T-cell (primary cell): ENCODE measurements at regions not wholly inside any gene's neighbourhood (a gene's known extent, or its start where the extent isn't known, plus 50 kb on each side); places are given as distances from the start of the nearest gene placed in this dataset.

Experiments used
- ATAC-seq, 4 experiments: fragments of 200-7000 bp in 3 of 4; fragments of 150-1000 bp in 1 of 4; cut with Tn5 transposase; replicated peaks in 1 of 4; 1 replicate in 3 of 4; 2 replicates in 1 of 4; pipeline ENCODE4 v1.10.0; 2021; ENCODE audit warnings: moderate library complexity in 3 of 4, mild to moderate bottlenecking in 2 of 4, moderate number of reproducible peaks in 1 of 4
- CTCF ChIA-PET, 2 donors: fragments of 300-600 bp; sonication (Branson Sonifier 250); formaldehyde crosslinking; loops; one replicate each; lab custom pipeline; 2022; ENCODE audit warnings: antibody characterized with exemption in 2 of 2; lab: Charles Lee
- POLR2A ChIA-PET, 2 donors: fragments of 300-600 bp; sonication (Branson Sonifier 250); formaldehyde crosslinking; loops; one replicate each; lab custom pipeline; 2022; ENCODE audit warnings: antibody characterized with exemption in 2 of 2; lab: Charles Lee
- DNase-seq, 35 experiments: peaks; one replicate each; pipeline versions ENCODE4 v3.0.0 to v3.0.0-alpha.2; 2013 to 2023
- H3K27ac ChIP-seq: one replicate; pipeline ENCODE4 v1.5.1; 2013; ENCODE audit warnings: low read length
- H3K27me3 ChIP-seq, 2 experiments: replicated peaks in 1 of 2; 1 replicate in 1 of 2; 2 replicates in 1 of 2; pipeline versions ENCODE4 v1.6.1 to v1.7.0; 2013; ENCODE audit warnings: low read length in 1 of 2, mixed read lengths in 1 of 2; ENCODE audit not compliant: control insufficient read depth in 2 of 2, insufficient read depth in 2 of 2; ENCODE audit errors: extremely low read depth in 1 of 2
- H3K36me3 ChIP-seq, 2 donors: 1 replicate in 1 of 2; 2 replicates in 1 of 2; pipeline versions ENCODE4 v1.6.1 to v1.7.0; 2013; ENCODE audit warnings: low read length in 1 of 2; ENCODE audit not compliant: control insufficient read depth in 2 of 2, insufficient read depth in 1 of 2; ENCODE audit errors: extremely low read depth in 1 of 2
- H3K4me1 ChIP-seq, 2 experiments: 1 replicate in 1 of 2; 2 replicates in 1 of 2; pipeline versions ENCODE4 v1.6.1 to v1.7.0; 2013; ENCODE audit warnings: low read length in 2 of 2, mixed read lengths in 1 of 2; ENCODE audit not compliant: insufficient read depth in 2 of 2, control insufficient read depth in 1 of 2; ENCODE audit errors: extremely low read depth in 1 of 2
- H3K4me3 ChIP-seq, 2 donors: 1 replicate in 1 of 2; 2 replicates in 1 of 2; pipeline versions ENCODE4 v1.5.1 to v1.7.0; 2013; ENCODE audit warnings: mild to moderate bottlenecking in 2 of 2, low read length in 1 of 2, moderate library complexity in 1 of 2; ENCODE audit not compliant: control insufficient read depth in 1 of 2; ENCODE audit errors: extremely low read depth in 1 of 2
- H3K9me3 ChIP-seq: 2 replicates; pipeline ENCODE4 v1.7.0; 2013
- H3K27ac Mint-ChIP-seq, 2 donors: one replicate each; pipeline ENCODE4 v1.8.0; 2020 to 2021; ENCODE audit warnings: mild to moderate bottlenecking in 2 of 2, mixed read lengths in 2 of 2
- H3K27me3 Mint-ChIP-seq, 2 donors: one replicate each; pipeline ENCODE4 v1.8.0; 2021 to 2022; ENCODE audit warnings: mixed read lengths in 2 of 2
- H3K36me3 Mint-ChIP-seq: one replicate; pipeline ENCODE4 v1.8.0; 2021; ENCODE audit warnings: mixed read lengths
- H3K4me1 Mint-ChIP-seq, 3 donors: one replicate each; pipeline ENCODE4 v1.8.0; 2020 to 2022; ENCODE audit warnings: mixed read lengths in 3 of 3, mild to moderate bottlenecking in 1 of 3
- H3K4me3 Mint-ChIP-seq, 3 donors: one replicate each; pipeline ENCODE4 v1.8.0; 2020 to 2022; ENCODE audit warnings: mild to moderate bottlenecking in 3 of 3, mixed read lengths in 3 of 3, moderate library complexity in 3 of 3
- H3K9me3 Mint-ChIP-seq, 3 donors: one replicate each; pipeline ENCODE4 v1.8.0; 2020 to 2022; ENCODE audit warnings: mixed read lengths in 3 of 3
- WGBS: methylation state at CpG from one replicate; pipeline ENCODE4 v1.1.5; 2013; ENCODE audit warnings: missing lambda C conversion rate; ENCODE audit not compliant: insufficient coverage; 5-methylcytosine and 5-hydroxymethylcytosine counted together

DNA sequence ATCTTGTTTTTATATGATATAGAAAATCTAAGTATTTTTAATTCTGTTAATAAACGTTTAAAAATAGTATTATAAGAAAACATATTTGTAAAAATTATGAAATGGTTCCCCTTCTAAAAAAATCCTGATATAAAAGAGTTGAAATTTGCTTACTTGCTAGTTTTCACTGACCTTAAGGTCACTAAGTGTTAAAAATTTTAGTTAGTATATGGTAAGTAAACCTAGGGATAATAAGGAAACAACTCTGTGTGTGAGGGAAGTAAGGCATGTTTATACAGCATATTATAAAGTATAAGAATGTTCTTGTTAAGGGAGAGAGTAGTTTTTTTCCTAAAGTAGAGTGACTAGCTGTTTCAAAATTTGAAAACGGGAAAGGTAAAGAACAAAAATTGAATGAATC lies 130.9 kb upstream of the LYPLAL1 start:
- H3K27ac Mint-ChIP-seq = no peak overlapping the region
- POLR2A ChIA-PET = no interaction called here
- CTCF ChIA-PET = no interaction called here
- no peak overlapping the region for H3K4me3 Mint-ChIP-seq
- no CpG with 5 or more reads among the region's 2 CpGs for WGBS
- no peaks in the 10 kb centered on the region for H3K36me3 Mint-ChIP-seq
- Histone ChIP-seq H3K4me3 (no peak overlapping the region), H3K27me3 (no peaks in the 10 kb centered on the region), H3K4me1 (no peaks in the 10 kb centered on the region), H3K36me3 (no peaks in the 10 kb centered on the region), H3K9me3 (no peaks in the 10 kb centered on the region), H3K27ac (no peak overlapping the region)
- no peaks in the 10 kb centered on the region for H3K27me3 Mint-ChIP-seq
- no peak for DNase-seq
- H3K9me3 Mint-ChIP-seq = no peaks in the 10 kb centered on the region
- ATAC-seq = no peak
- no peaks in the 10 kb centered on the region for H3K4me1 Mint-ChIP-seq

DNA sequence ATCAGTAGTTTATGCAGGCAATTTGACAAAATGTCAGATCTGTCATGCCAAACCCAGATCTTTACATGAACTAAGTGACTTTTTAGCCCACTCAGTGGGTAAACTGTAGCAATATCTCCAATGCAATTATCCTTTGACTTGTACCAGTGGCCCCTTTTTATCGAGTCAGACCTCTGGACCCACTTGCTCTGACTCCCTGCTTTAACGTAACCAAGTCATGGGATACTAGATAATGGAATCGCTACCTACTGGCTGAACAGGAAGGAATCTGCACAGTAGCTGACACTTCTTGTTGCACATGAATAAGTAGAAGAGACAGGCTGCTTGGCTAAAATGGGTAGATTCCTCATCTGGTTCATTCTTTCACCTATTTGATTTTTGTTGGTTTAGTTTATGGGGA lies 128.4 kb upstream of the LYPLAL1 start:
- Mint-ChIP-seq H3K27me3 (no peaks in the 10 kb centered on the region), H3K36me3 (no peaks in the 10 kb centered on the region), H3K4me3 (no peak overlapping the region), H3K4me1 (no peaks in the 10 kb centered on the region), H3K9me3 (no peaks in the 10 kb centered on the region), H3K27ac (no peak overlapping the region)
- H3K27me3 ChIP-seq = no peaks in the 10 kb centered on the region
- WGBS = 76% methylated on average over 2 of the region's 3 CpGs
- H3K4me3 ChIP-seq = no peak overlapping the region
- no peaks in the 10 kb centered on the region for H3K9me3 ChIP-seq
- CTCF ChIA-PET = no interaction called here
- H3K27ac ChIP-seq = no peak overlapping the region
- H3K36me3 ChIP-seq = no peaks in the 10 kb centered on the region
- no peak for DNase-seq
- POLR2A ChIA-PET = no interaction called here
- no peak for ATAC-seq
- H3K4me1 ChIP-seq = no peaks in the 10 kb centered on the region

DNA sequence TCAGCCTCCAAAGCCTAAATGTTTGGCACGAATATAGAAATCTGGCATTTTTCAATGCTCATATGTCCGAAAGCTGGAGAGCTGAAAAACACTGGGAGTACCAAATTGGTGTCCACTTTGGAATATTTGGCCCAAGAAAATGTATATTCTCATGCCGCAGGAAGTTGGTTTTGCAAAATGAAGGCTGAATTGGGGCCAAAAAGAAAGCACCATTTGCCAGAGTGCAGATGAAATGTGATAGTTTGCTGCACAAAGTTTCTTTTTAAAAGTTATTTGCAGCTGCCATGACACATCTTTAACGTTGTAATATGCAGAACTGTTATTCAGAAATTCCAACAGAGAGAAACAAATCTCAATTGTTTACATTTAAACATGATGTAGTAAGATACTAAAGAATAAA lies 124.2 kb upstream of the LYPLAL1 start:
- Histone ChIP-seq H3K4me3 (no peak overlapping the region), H3K27ac (no peak overlapping the region), H3K4me1 (no peaks in the 10 kb centered on the region), H3K36me3 (no peaks in the 10 kb centered on the region), H3K27me3 (no peaks in the 10 kb centered on the region), H3K9me3 (no peaks in the 10 kb centered on the region)
- H3K36me3 Mint-ChIP-seq = no peaks in the 10 kb centered on the region
- DNase-seq = no peak
- ChIA-PET CTCF (no interaction called here), POLR2A (no interaction called here)
- ATAC-seq = no peak
- H3K27ac Mint-ChIP-seq = no peak overlapping the region
- no peaks in the 10 kb centered on the region for H3K27me3 Mint-ChIP-seq
- no peak overlapping the region for H3K4me3 Mint-ChIP-seq
- no peaks in the 10 kb centered on the region for H3K9me3 Mint-ChIP-seq
- 84% methylated on average over 3 of the region's 4 CpGs for WGBS
- no peaks in the 10 kb centered on the region for H3K4me1 Mint-ChIP-seq

DNA sequence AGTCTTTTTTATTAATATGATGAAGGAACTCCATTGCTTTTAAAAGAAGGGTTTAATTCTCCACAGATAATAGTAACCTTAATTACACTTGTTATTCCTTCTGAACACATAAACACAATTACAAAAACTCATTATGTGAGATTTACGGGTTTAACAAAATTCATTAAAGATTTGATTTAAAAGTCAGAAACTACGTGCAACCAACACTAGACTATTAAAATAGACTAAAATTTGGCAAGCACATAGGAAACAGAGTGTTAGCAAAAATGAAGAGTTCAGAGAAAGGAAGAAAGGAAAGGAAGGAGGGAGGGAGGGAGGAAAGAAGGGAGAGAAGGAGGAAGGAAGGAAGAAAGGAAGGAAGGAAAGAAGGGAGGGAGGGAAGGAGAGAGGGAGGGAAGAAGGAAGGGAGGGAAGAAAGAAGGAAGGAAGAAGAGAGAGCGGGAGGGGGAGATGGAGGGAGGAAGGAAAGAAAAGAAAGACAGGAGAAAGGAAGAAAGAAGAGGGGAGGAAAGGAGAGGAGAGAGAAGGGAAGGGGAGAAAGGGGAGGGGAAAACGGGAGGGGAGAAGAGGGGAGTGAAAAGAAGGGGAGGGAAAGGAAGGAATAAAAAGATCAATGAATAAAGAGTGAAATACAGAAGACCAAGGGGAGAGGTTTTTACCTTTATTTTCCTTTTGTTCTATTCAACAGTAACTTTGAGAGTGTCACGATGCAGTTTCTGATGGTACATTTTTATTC lies 123.4 kb upstream of the LYPLAL1 start:
- H3K36me3 ChIP-seq = no peaks in the 10 kb centered on the region
- ChIA-PET CTCF (no interaction called here), POLR2A (no interaction called here)
- Mint-ChIP-seq H3K4me1 (no peaks in the 10 kb centered on the region), H3K9me3 (no peaks in the 10 kb centered on the region), H3K4me3 (no peak overlapping the region), H3K36me3 (no peaks in the 10 kb centered on the region), H3K27ac (no peak overlapping the region), H3K27me3 (no peaks in the 10 kb centered on the region)
- WGBS = 57% methylated on average over 2 of the region's 5 CpGs
- H3K9me3 ChIP-seq = no peaks in the 10 kb centered on the region
- DNase-seq (no peak), ATAC-seq (no peak)
- no peaks in the 10 kb centered on the region for H3K4me1 ChIP-seq
- H3K4me3 ChIP-seq = no peak overlapping the region
- H3K27ac ChIP-seq = no peak overlapping the region
- H3K27me3 ChIP-seq = no peaks in the 10 kb centered on the region

DNA sequence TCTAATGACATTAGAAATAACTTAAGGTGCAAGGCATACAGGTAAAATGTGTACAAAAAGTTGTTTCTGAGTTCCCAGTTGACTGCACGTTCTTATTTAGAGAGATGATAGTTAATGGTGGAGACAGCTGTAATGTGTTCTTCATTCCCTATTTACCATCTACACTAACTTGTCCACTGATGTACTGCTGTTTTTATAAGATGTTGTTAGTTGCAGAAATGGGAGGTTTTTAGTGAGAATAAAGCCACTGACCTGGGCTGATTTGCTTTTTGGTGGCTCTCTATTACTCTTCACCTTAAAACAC lies 122.9 kb upstream of the LYPLAL1 start:
- Histone ChIP-seq H3K27me3 (no peaks in the 10 kb centered on the region), H3K36me3 (no peaks in the 10 kb centered on the region), H3K9me3 (no peaks in the 10 kb centered on the region), H3K4me1 (no peaks in the 10 kb centered on the region), H3K27ac (no peak overlapping the region), H3K4me3 (no peak overlapping the region)
- Mint-ChIP-seq H3K9me3 (no peaks in the 10 kb centered on the region), H3K4me3 (no peak overlapping the region), H3K27ac (no peak overlapping the region), H3K27me3 (no peaks in the 10 kb centered on the region), H3K4me1 (no peaks in the 10 kb centered on the region), H3K36me3 (no peaks in the 10 kb centered on the region)
- ChIA-PET POLR2A (no interaction called here), CTCF (no interaction called here)
- no CpG with 5 or more reads among the region's 1 CpG for WGBS
- DNase-seq (no peak), ATAC-seq (no peak)

DNA sequence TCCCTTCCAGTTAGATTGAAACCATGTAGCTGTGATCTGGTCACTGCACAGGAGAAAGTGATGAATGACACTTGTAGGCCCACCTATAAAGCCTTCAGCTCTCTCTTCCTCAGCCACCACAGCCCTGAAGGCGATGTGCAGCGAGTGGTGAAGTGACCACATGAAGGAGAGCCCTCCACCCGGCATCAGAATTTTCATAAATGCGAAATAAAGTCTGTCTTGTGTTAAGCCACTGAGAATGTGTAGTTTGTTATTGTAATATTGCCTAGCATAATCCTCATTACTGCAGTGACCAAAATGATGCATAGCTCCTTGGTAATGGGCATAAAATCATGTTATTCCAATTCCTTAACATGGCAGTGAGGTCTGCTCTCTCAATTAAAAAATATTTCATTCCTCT lies 122.1 kb upstream of the LYPLAL1 start:
- H3K9me3 ChIP-seq = no peaks in the 10 kb centered on the region
- H3K4me1 ChIP-seq = no peaks in the 10 kb centered on the region
- H3K27ac Mint-ChIP-seq = no peak overlapping the region
- no peak overlapping the region for H3K27ac ChIP-seq
- H3K36me3 ChIP-seq = no peaks in the 10 kb centered on the region
- H3K4me1 Mint-ChIP-seq = no peaks in the 10 kb centered on the region
- no peaks in the 10 kb centered on the region for H3K27me3 Mint-ChIP-seq
- ATAC-seq (no peak), DNase-seq (no peak)
- H3K4me3 ChIP-seq = no peak overlapping the region
- H3K36me3 Mint-ChIP-seq = no peaks in the 10 kb centered on the region
- no CpG with 5 or more reads among the region's 4 CpGs for whole genome bisulfite sequencing
- no peaks in the 10 kb centered on the region for H3K9me3 Mint-ChIP-seq
- H3K27me3 ChIP-seq = no peaks in the 10 kb centered on the region
- POLR2A ChIA-PET = no interaction called here
- no peak overlapping the region for H3K4me3 Mint-ChIP-seq
- CTCF ChIA-PET = no interaction called here
